MM.1S (cell line): ENCODE measurements at regions not wholly inside any gene's neighbourhood (a gene's known extent, or its start where the extent isn't known, plus 50 kb on each side); places are given as distances from the start of the nearest gene placed in this dataset.

Experiments used
- CTCF ChIP-seq: fragments of 300-600 bp; sonication (generic); IDR thresholded peaks from 2 replicates; pipeline ENCODE4 v1.5.1; 2016; ENCODE audit warnings: antibody characterized with exemption, low read length, mixed read lengths
- EZH2 ChIP-seq: fragments of 300-600 bp; sonication (generic); optimal IDR thresholded peaks from 2 replicates; pipeline ENCODE3; 2017; ENCODE audit warnings: low read depth, mild to moderate bottlenecking, antibody characterized with exemption, low read length, mixed read lengths

GRCh38 chr4:105092768-105093167 is 53.9 kb upstream of the TET2 start:
- TF ChIP-seq CTCF (no peak), EZH2 (no peak)
